MM.1S (cell line): ENCODE measurements at regions not wholly inside any gene's neighbourhood (a gene's known extent, or its start where the extent isn't known, plus 50 kb on each side); places are given as distances from the start of the nearest gene placed in this dataset.

Source experiments
- DNase-seq: peaks from one replicate; pipeline ENCODE4 v3.0.0-alpha.2; 2015
- H2AFZ ChIP-seq: fragments of 300-600 bp; sonication (generic); 2 replicates; pipeline ENCODE4 v1.6.0; 2016; ENCODE audit warnings: antibody characterized with exemption, low read length
- H3F3A ChIP-seq: fragments of 300-600 bp; sonication (generic); 2 replicates; pipeline ENCODE4 v1.6.1; 2016; ENCODE audit warnings: mild to moderate bottlenecking, antibody characterized with exemption, low read length, moderate library complexity, mixed read lengths; ENCODE audit not compliant: insufficient read depth
- H3K27ac ChIP-seq: fragments of 300-600 bp; sonication (generic); 2 replicates; pipeline ENCODE4 v1.5.1; 2016; ENCODE audit warnings: mild to moderate bottlenecking, low read length
- H3K27me3 ChIP-seq: fragments of 300-600 bp; sonication (generic); replicated peaks from 2 replicates; pipeline ENCODE4 v1.6.0; 2016; ENCODE audit warnings: low read length; ENCODE audit not compliant: insufficient read depth
- H3K36me3 ChIP-seq: fragments of 300-600 bp; sonication (generic); replicated peaks from 2 replicates; pipeline ENCODE4 v1.6.1; 2016; ENCODE audit warnings: mild to moderate bottlenecking, low read length, mixed read lengths; ENCODE audit not compliant: insufficient read depth
- H3K4me1 ChIP-seq: fragments of 300-600 bp; sonication (generic); 2 replicates; pipeline ENCODE4 v1.6.1; 2016; ENCODE audit warnings: low read length, mixed read lengths
- H3K4me2 ChIP-seq: fragments of 300-600 bp; sonication (generic); 2 replicates; pipeline ENCODE4 v1.6.0; 2016; ENCODE audit warnings: low read depth, low read length
- H3K4me3 ChIP-seq: fragments of 300-600 bp; sonication (generic); 2 replicates; pipeline ENCODE4 v1.5.1; 2016; ENCODE audit warnings: low read length, mixed read lengths
- H3K79me2 ChIP-seq: fragments of 300-600 bp; sonication (generic); 2 replicates; pipeline ENCODE4 v1.6.1; 2016; ENCODE audit warnings: mixed run types, low read length, mixed read lengths
- H3K9ac ChIP-seq: fragments of 300-600 bp; sonication (generic); 2 replicates; pipeline ENCODE4 v1.6.1; 2016; ENCODE audit warnings: low read length, mixed read lengths
- H3K9me2 ChIP-seq: fragments of 300-600 bp; sonication (generic); replicated peaks from 2 replicates; pipeline ENCODE4 v1.6.1; 2016; ENCODE audit warnings: mild to moderate bottlenecking, low read length, mixed read lengths; ENCODE audit not compliant: insufficient read depth
- H3K9me3 ChIP-seq: fragments of 300-600 bp; sonication (generic); replicated peaks from 2 replicates; pipeline ENCODE4 v1.6.1; 2016; ENCODE audit warnings: mild to moderate bottlenecking, low read length, mixed read lengths; ENCODE audit not compliant: insufficient read depth
- H4K20me1 ChIP-seq: fragments of 300-600 bp; sonication (generic); 2 replicates; pipeline ENCODE4 v1.6.1; 2016; ENCODE audit warnings: mild to moderate bottlenecking, low read length, moderate library complexity, mixed read lengths; ENCODE audit not compliant: insufficient read depth
- CTCF ChIP-seq: fragments of 300-600 bp; sonication (generic); IDR thresholded peaks from 2 replicates; pipeline ENCODE4 v1.5.1; 2016; ENCODE audit warnings: antibody characterized with exemption, low read length, mixed read lengths
- EZH2 ChIP-seq: fragments of 300-600 bp; sonication (generic); optimal IDR thresholded peaks from 2 replicates; pipeline ENCODE3; 2017; ENCODE audit warnings: low read depth, mild to moderate bottlenecking, antibody characterized with exemption, low read length, mixed read lengths
- EZH2phosphoT487 ChIP-seq: fragments of 300-600 bp; sonication (generic); IDR thresholded peaks from 2 replicates; pipeline ENCODE4 v1.6.1; 2018; ENCODE audit warnings: antibody characterized with exemption, low read length

- H3K4me1 ChIP-seq = no peaks in the 10 kb centered on the region
- no peak for DNase-seq
- H3K4me2 ChIP-seq = no peak overlapping the region
- H3K9me2 ChIP-seq = no peaks in the 10 kb centered on the region
- no peaks in the 10 kb centered on the region for H3K79me2 ChIP-seq
- H3K27ac ChIP-seq = no peak overlapping the region
- no peaks in the 10 kb centered on the region for H3K9me3 ChIP-seq
- no peak overlapping the region for H3K4me3 ChIP-seq
- H3K36me3 ChIP-seq = no peaks in the 10 kb centered on the region
- TF ChIP-seq EZH2phosphoT487 (no peak), CTCF (no peak), EZH2 (no peak)
- no peaks in the 10 kb centered on the region for H3F3A ChIP-seq
- H3K27me3 ChIP-seq = no peaks in the 10 kb centered on the region
- no peak overlapping the region for H2AFZ ChIP-seq
- H4K20me1 ChIP-seq = no peaks in the 10 kb centered on the region
- no peak overlapping the region for H3K9ac ChIP-seq
Measured at GRCh38 chr4:78989697-78990270, 50.5 kb upstream of the PAQR3 start.
